GM19395 (cell line): ENCODE measurements at regions not wholly inside any gene's neighbourhood (a gene's known extent, or its start where the extent isn't known, plus 50 kb on each side); places are given as distances from the start of the nearest gene placed in this dataset.
"Not testable (repeated sequence)": the region's sequence is repeated elsewhere in the genome, so short reads cannot be mapped to it uniquely, and the experiment has no call there.

ENCODE experiments used
- ATAC-seq: cut with Tn5 transposase; IDR thresholded peaks from one replicate; pipeline ENCODE4 v1.9.1; 2021; ENCODE audit warnings: mild to moderate bottlenecking, moderate library complexity; ENCODE audit not compliant: unreplicated experiment

GRCh38 chr5:8831854-8832253, 714.0 kb downstream of the SEMA5A start:
- no peak for ATAC-seq

- ATAC-seq, result no peak
Measured at GRCh38 chr5:8839361-8840055, 706.4 kb downstream of the SEMA5A start.

DNA sequence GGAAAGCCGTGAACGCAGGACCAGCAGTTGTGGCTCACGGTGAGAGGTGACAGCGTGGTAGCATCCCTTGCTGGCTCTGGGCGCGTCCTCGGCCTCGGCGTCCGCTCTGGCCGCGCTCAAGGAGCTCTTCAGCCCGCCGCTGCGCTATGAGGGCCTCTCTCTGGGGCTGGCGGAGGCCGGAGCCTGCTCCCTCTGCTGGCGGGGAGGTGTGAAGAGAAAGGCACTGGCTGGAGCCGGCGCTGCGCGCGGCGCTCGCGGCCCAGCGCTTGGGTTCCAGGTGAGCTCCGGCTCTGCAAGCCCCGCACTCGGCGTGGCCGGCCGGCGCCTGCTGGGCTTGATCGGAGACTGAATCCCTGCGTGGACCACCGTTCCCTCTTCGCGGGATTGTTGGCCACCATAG, 705.6 kb downstream of the SEMA5A start:
- no peak for ATAC-seq

GRCh38 chr5:8840746-8841145, 705.1 kb downstream of the SEMA5A start:
- ATAC-seq, result not testable (repeated sequence)

- no peak for ATAC-seq
Measured at GRCh38 chr5:8842971-8843551, 702.8 kb downstream of the SEMA5A start.

- no peak for ATAC-seq
Measured at GRCh38 chr5:8843771-8844170, 702.1 kb downstream of the SEMA5A start.

GRCh38 chr5:8844206-8844605, 701.7 kb downstream of the SEMA5A start:
- no peak for ATAC-seq

DNA sequence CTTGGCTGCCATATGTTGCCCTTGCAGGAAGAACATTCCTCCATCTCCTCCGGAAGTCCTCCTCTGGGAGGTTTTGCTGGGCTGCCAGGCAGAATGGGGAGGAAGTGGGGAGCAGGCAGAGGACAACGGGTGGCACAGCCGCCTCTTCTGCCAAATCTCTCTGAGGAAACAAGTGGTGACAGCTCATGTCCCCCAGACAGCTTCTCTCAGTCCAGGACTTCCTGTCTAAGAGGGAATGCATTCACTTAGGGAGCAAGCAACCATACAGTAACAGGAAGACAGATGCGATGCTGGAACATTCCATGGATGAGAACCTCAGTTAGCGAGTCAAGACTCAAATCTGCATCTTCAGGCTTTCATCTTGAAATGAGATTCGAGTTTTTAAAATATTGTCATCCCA, 701.0 kb downstream of the SEMA5A start:
- no peak for ATAC-seq

GRCh38 chr5:8845296-8845695, 700.6 kb downstream of the SEMA5A start:
- no peak for ATAC-seq

DNA sequence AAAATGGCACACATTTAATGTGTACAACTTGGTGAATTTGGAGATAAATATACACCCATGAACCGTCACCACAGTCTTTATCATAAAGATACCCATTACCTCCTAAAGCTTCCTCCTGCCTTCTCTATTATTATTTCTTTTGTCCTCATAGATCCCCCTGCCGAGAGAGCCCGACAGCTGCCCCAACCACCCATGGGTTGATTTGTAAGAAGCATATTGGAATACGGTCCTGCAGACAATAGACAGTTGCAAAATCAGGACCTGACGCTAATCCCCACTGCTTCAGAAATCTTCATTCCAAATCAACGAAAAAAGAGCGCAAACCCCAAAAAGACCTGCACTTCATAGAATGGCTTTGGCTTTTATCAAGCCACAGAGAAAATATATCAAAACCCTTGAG, 697.5 kb downstream of the SEMA5A start:
- no peak for ATAC-seq

GRCh38 chr5:8848997-8849594, 696.8 kb downstream of the SEMA5A start:
- ATAC-seq, result no peak

GRCh38 chr5:8851101-8851500, 694.8 kb downstream of the SEMA5A start:
- no peak for ATAC-seq

DNA sequence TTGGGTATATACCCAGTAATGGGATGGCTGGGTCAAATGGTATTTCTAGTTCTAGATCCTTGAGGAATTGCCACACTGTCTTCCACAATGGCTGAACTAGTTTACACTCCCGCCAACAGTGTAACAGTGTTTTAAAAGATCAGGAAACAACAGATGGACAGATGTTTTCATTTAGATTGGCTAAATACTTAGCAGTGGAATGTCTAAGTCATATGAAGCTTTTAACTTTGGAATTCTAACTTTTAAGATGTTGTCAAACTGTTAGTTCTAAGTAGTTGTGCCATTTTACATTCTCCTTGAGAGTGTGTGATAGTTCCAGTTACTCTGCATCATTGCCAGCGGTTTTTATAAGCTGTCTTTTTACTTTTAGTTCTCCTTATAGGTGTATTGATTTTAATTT, 688.8 kb downstream of the SEMA5A start:
- no peak for ATAC-seq

- no peak for ATAC-seq
Measured at GRCh38 chr5:8861764-8862163, 684.1 kb downstream of the SEMA5A start.

- ATAC-seq, result peak; percentile 57
Measured at GRCh38 chr5:8864053-8864452, 681.8 kb downstream of the SEMA5A start.

DNA sequence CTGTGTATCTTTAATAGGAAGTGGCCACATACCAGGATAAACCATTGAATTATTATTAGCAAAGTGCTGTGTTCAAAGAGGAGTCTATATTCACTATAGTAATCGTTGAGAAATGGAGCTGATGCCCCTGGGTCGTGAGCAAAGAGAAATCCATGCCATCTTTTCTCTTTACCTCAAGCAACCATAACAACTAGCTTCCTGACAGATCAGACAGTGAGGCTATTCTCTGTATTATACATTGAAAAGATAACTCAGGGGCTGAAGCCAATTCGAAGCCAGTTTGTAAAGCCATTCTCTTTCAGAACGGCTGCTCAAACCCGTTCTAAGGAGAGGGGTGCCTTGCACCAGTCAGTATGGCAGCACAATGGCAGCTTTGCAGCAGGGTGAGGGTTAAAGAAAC, 680.6 kb downstream of the SEMA5A start:
- ATAC-seq, result no peak

- ATAC-seq, result no peak
Measured at GRCh38 chr5:8865686-8866374, 680.0 kb downstream of the SEMA5A start.

DNA sequence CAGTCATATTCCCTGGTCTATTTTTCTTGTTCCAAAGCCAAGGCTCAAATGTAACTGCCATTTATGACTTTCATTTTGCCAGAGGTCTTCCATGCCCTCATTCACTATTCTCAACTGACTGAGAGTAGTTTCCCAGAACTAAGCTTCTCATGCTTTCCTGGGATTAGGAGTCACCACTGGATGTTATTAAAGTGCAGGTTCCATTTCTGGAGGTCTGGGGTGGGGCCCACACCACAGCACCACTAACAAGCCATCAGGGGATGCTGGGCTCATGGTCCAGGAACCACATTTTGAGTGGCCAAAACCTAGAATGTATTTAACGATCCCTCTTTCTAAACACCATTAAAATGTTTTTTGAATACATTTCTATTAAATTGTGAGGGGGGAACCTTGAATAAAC, 677.6 kb downstream of the SEMA5A start:
- ATAC-seq, result no peak

- ATAC-seq, result no peak
Measured at GRCh38 chr5:8869932-8870331, 675.9 kb downstream of the SEMA5A start.

DNA sequence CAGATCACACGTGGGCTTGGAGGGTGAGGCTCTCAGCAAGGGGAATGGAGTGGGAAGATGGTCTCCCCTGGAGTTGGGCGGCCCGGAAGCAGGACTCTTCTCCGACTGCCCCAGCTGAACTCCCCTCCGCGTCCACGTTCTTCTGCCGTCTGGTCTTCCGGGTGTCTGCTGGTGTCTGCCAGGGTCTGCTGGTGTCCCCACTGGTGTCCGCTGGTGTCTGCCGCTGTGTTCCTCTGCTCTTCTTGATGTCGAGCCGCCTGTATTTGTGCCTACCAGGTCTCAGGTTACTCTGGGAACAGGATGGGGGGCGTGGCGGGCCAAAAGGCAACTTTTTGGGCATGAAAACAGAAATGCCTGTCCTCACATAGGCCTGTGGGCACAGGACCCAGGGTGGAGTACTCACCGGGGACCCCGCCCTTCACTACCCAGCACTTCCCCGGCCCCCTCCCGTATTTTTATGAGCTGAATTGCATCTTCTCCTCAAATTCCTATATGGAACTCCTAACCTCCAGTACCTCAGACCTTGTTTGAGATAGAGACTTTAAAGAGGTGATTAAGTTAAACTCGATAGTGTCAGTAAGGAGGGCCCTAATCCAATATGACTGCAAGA, 675.4 kb downstream of the SEMA5A start:
- ATAC-seq, result no peak

DNA sequence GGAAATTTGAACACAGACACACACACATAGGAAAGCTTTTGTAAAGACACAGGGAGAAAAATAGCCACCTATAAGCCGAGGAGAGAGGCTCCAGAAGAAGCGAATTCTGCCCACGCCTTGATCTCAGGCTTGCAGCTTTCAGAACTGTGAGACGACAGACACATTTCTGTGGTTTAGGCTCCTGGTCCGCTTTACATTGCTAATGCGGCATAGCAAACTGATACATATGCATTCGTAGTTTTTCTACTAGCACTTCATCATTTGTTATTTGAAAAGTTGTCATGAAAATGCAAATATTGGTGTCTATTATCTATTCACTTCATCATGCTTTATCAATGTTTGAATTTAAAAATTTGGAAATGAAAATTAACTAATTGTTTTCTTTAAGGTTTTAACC, 674.9 kb downstream of the SEMA5A start:
- ATAC-seq, result no peak

GRCh38 chr5:8871446-8871845, 674.4 kb downstream of the SEMA5A start:
- ATAC-seq, result no peak
